Cardiac muscle cell (in vitro differentiated cells and primary cell): ENCODE measurements at regions not wholly inside any gene's neighbourhood (a gene's known extent, or its start where the extent isn't known, plus 50 kb on each side); places are given as distances from the start of the nearest gene placed in this dataset.

Experiments used
- DNase-seq, 2 donors: peaks; one replicate each; pipeline versions ENCODE4 v3.0.0 to v3.0.0-alpha.2; 2010 to 2017; ENCODE audit warnings: low read depth in 1 of 2, low spot score in 1 of 2
- H3K27ac ChIP-seq: fragments of 200-600 bp; sonication (generic); 2 replicates; pipeline ENCODE4 v1.5.1; 2016
- H3K27me3 ChIP-seq: fragments of 200-600 bp; sonication (generic); 2 replicates; pipeline ENCODE4 v1.6.0; 2016; ENCODE audit warnings: control low read depth
- H3K36me3 ChIP-seq: fragments of 200-600 bp; sonication (generic); 2 replicates; pipeline ENCODE4 v1.5.1; 2016; ENCODE audit warnings: control low read depth
- H3K4me1 ChIP-seq: fragments of 200-600 bp; sonication (generic); 2 replicates; pipeline ENCODE4 v1.8.1; 2017; ENCODE audit warnings: low read depth, mild to moderate bottlenecking, mixed run types
- H3K4me3 ChIP-seq: fragments of 200-600 bp; sonication (generic); 2 replicates; pipeline ENCODE4 v1.5.1; 2016; ENCODE audit warnings: mild to moderate bottlenecking
- H3K9me3 ChIP-seq: fragments of 200-600 bp; sonication (generic); 2 replicates; pipeline ENCODE4 v1.5.1; 2017; ENCODE audit warnings: low read depth, mild to moderate bottlenecking, control low read depth
- TF ChIP-seq, protein P1 (sequence below): IDR thresholded peaks from 2 replicates; pipeline ENCODE4 v1.5.1; 2012; ENCODE audit warnings: low read depth, mild to moderate bottlenecking, low read length

DNA sequence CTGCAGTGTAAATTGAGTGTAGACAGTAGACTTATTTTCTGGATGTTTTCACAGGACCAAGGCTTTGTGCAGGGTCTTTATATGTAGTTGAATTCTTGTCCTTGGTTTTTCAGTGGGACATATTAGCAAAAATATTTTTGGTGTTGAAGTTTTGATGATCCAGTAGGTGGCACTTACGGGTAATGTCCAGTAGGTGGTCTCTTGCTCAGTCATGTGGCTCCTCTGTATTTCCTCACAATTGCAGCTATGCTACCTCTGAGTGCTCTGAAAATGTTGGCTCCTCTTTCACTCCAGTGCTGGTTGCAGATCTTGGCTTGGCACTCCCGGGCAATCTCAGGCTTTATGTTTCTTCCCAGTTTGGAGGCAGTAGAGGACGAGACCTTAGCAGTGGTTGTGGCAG is 419.8 kb upstream of the AMOT start:
- peak in 1 of 2 donors; percentile 3 for DNase-seq
- H3K4me1 ChIP-seq: no peaks in the 10 kb centered on the region
- H3K27ac ChIP-seq: no peak overlapping the region
- H3K4me3 ChIP-seq: no peak overlapping the region
- no peaks in the 10 kb centered on the region for H3K9me3 ChIP-seq
- no peaks in the 10 kb centered on the region for H3K27me3 ChIP-seq
- no peaks in the 10 kb centered on the region for H3K36me3 ChIP-seq
- TF ChIP-seq, protein P1, sequence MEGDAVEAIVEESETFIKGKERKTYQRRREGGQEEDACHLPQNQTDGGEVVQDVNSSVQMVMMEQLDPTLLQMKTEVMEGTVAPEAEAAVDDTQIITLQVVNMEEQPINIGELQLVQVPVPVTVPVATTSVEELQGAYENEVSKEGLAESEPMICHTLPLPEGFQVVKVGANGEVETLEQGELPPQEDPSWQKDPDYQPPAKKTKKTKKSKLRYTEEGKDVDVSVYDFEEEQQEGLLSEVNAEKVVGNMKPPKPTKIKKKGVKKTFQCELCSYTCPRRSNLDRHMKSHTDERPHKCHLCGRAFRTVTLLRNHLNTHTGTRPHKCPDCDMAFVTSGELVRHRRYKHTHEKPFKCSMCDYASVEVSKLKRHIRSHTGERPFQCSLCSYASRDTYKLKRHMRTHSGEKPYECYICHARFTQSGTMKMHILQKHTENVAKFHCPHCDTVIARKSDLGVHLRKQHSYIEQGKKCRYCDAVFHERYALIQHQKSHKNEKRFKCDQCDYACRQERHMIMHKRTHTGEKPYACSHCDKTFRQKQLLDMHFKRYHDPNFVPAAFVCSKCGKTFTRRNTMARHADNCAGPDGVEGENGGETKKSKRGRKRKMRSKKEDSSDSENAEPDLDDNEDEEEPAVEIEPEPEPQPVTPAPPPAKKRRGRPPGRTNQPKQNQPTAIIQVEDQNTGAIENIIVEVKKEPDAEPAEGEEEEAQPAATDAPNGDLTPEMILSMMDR: no peak

DNA sequence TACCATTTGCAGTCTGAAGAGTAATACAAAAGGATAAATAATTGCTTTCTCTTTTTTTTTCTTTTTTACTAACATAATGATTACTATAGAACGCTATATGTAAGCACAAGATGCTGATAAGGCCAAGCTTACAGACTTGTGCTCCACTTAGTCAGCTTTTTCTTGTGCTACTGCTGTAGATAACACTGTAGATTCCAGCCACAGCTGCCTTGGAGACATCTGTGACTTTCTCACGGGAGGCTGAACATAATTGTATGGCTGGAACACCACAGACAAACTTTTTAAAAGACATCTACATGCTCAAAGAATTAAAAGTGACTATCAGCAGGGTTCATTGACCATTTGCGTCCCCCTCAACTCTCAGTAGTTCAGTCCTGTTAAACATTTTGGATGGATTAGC is 381.7 kb upstream of the AMOT start:
- DNase-seq: peak in 1 of 2 donors; percentile 2
- H3K4me3 ChIP-seq: no peak overlapping the region
- TF ChIP-seq, protein P1: no peak
- no peak overlapping the region for H3K27ac ChIP-seq
- H3K36me3 ChIP-seq: no peaks in the 10 kb centered on the region
- H3K9me3 ChIP-seq: no peaks in the 10 kb centered on the region
- H3K27me3 ChIP-seq: no peaks in the 10 kb centered on the region
- no peaks in the 10 kb centered on the region for H3K4me1 ChIP-seq

DNA sequence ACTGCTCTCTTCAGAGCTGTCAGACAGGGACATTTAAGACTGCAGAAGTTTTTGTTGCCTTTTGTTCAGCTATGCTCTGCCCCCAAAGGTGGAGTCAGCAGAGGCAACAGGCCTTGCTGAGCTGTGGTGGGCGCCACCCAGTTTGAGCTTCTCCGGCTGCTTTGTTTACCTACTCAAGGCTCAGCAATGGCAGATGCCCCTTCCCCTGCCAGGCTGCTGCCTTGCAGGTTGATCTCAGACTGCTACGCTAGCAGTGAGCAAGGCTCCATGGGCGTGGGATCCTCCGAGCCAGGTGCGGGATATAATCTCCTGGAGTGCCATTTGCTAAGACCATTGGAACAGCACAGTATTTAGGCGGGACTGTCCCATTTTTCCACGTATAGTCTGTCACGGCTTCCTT is 371.4 kb upstream of the AMOT start:
- TF ChIP-seq, protein P1: no peak
- Histone ChIP-seq H3K27me3 (no peaks in the 10 kb centered on the region), H3K36me3 (no peaks in the 10 kb centered on the region), H3K4me3 (no peak overlapping the region), H3K4me1 (no peaks in the 10 kb centered on the region), H3K27ac (no peak overlapping the region), H3K9me3 (no peaks in the 10 kb centered on the region)
- no peak for DNase-seq

DNA sequence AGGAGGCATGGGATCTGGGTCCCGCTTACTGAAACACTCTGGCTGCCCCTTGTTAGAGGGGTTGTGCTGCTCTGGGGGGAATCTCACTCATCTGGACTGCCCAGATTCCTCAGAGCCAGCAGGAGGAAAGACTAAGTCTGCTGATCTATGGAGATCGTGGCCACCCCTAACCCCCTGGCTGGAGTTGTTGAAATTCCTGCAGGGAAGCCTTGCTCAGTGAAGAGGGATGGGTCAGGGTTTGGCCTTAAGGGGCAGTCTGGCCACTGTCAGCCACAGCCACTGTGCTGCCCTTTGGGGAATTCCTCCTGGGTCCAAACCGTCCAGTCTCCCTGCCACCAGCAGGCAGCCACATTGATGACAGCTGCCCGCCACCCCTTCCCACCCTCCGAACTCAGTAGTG is 362.0 kb upstream of the AMOT start:
- Histone ChIP-seq H3K27me3 (no peaks in the 10 kb centered on the region), H3K4me1 (no peaks in the 10 kb centered on the region), H3K9me3 (no peaks in the 10 kb centered on the region), H3K4me3 (no peak overlapping the region), H3K36me3 (no peaks in the 10 kb centered on the region), H3K27ac (no peak overlapping the region)
- TF ChIP-seq, protein P1: no peak
- no peak for DNase-seq

DNA sequence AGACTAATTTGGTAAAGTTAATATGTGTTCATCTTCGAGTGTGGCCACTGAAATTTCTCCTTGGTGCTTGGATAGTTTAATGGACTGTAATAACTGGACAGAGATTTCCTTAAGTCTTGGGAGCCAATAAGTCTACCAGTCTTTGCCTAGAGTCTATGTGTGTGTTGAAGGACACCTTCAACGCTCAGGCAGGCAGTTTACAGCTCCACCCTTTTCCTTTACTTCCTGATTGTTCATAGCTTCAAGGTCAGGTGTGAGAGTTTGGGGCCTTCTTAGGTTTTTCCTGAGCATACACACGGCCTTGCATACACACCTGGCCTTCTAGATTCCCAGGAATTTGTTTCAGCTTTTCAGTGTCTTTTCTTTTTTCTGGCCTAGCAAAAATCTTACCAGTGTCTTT is 355.3 kb upstream of the AMOT start:
- H3K4me3 ChIP-seq: no peak overlapping the region
- no peaks in the 10 kb centered on the region for H3K36me3 ChIP-seq
- DNase-seq: no peak

More for the DNA sequence above, 355.3 kb upstream of the AMOT start:
- no peaks in the 10 kb centered on the region for H3K9me3 ChIP-seq
- no peak overlapping the region for H3K27ac ChIP-seq
- H3K27me3 ChIP-seq: no peaks in the 10 kb centered on the region
- H3K4me1 ChIP-seq: no peaks in the 10 kb centered on the region
- TF ChIP-seq, protein P1: no peak
